Fibroblast of lung (primary cell): ENCODE measurements at regions not wholly inside any gene's neighbourhood (a gene's known extent, or its start where the extent isn't known, plus 50 kb on each side); places are given as distances from the start of the nearest gene placed in this dataset.

Experiments
- DNase-seq, 2 donors: peaks; one replicate each; pipeline versions ENCODE4 v3.0.0 to v3.0.0-alpha.2; 2010; ENCODE audit warnings: low read depth in 2 of 2
- H2AFZ ChIP-seq: 2 replicates; pipeline ENCODE4 v1.5.1; 2012; ENCODE audit warnings: low read length, control low read depth, inconsistent platforms
- H3K27ac ChIP-seq: 2 replicates; pipeline ENCODE4 v1.5.1; 2011; ENCODE audit warnings: low read length, control low read depth; ENCODE audit not compliant: insufficient read depth
- H3K27me3 ChIP-seq: 2 replicates; pipeline ENCODE4 v1.5.1; 2011; ENCODE audit warnings: mild to moderate bottlenecking, low read length; ENCODE audit not compliant: control insufficient read depth, insufficient read depth
- H3K36me3 ChIP-seq: 2 replicates; pipeline ENCODE4 v1.5.1; 2011; ENCODE audit warnings: low read length; ENCODE audit not compliant: control insufficient read depth, insufficient read depth
- H3K4me1 ChIP-seq: 2 replicates; pipeline ENCODE4 v1.5.1; 2011; ENCODE audit warnings: low read length; ENCODE audit not compliant: control insufficient read depth, insufficient read depth; ENCODE audit errors: extremely low read depth
- H3K4me2 ChIP-seq: 2 replicates; pipeline ENCODE4 v1.5.1; 2011; ENCODE audit warnings: low read length, control low read depth; ENCODE audit not compliant: insufficient read depth; ENCODE audit errors: extremely low read depth
- H3K4me3 ChIP-seq, 4 experiments: fragments of 200-600 bp in 1 of 4; sonication (generic) in 1 of 4; replicated peaks in 1 of 4; 2 replicates each; pipeline ENCODE4 v1.5.1; 2011 to 2016; ENCODE audit warnings: low read length in 4 of 4, low read depth in 3 of 4, mild to moderate bottlenecking in 3 of 4, control low read depth in 2 of 4, inconsistent platforms in 1 of 4, mixed read lengths in 1 of 4; ENCODE audit not compliant: insufficient read depth in 1 of 4; ENCODE audit errors: control extremely low read depth in 1 of 4
- H3K79me2 ChIP-seq: 2 replicates; pipeline ENCODE4 v1.5.1; 2012; ENCODE audit warnings: mild to moderate bottlenecking, low read length, inconsistent platforms; ENCODE audit not compliant: control insufficient read depth, insufficient read depth
- H3K9ac ChIP-seq: 2 replicates; pipeline ENCODE4 v1.5.1; 2011; ENCODE audit warnings: mild to moderate bottlenecking, low read length, control low read depth; ENCODE audit not compliant: insufficient read depth
- H3K9me3 ChIP-seq: 2 replicates; pipeline ENCODE4 v1.5.1; 2012; ENCODE audit warnings: low read depth, low read length; ENCODE audit not compliant: control insufficient read depth, insufficient read depth
- H4K20me1 ChIP-seq: 2 replicates; pipeline ENCODE4 v1.5.1; 2011; ENCODE audit warnings: low read length; ENCODE audit not compliant: control insufficient read depth, insufficient read depth; ENCODE audit errors: extremely low read depth
- EZH2 ChIP-seq: IDR thresholded peaks from 2 replicates; pipeline ENCODE4 v1.5.1; 2012; ENCODE audit warnings: low read length, control low read depth, mild to moderate bottlenecking; ENCODE audit errors: missing control alignments
- TF ChIP-seq, protein P1 (sequence below), 2 donors: IDR thresholded peaks in 1 of 2; conservative IDR thresholded peaks in 1 of 2; 1 replicate in 1 of 2; 2 replicates in 1 of 2; pipeline ENCODE4 v1.5.1; 2011 to 2012; ENCODE audit warnings: low read length in 2 of 2, control low read depth in 1 of 2, inconsistent platforms in 1 of 2, low read depth in 1 of 2, mild to moderate bottlenecking in 1 of 2

DNA sequence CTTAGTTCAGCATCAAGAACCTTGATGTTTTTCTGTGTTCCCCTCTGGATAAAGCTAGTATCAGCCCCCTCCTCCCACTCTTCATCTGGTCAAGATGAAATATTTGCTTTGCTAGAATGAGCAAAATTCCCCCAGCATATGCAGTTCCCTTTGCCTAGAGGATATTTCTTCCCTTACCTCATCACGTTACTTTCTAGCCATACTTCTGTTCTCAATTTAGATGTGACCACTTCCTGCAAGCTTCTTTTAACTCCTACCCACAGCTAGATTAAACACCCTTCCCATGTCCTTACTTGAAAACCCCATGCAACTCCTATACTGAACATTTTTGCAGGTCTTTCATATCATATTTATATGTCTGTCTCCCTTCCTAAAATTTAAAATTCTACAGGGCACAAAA is 178.9 kb upstream of the TUSC1 start:
- Histone ChIP-seq H2AFZ (no peak overlapping the region), H3K4me3 (no peak overlapping the region), H3K9ac (no peak overlapping the region), H3K36me3 (no peaks in the 10 kb centered on the region), H3K79me2 (no peaks in the 10 kb centered on the region), H3K4me2 (no peak overlapping the region), H3K27me3 (no peaks in the 10 kb centered on the region), H3K4me1 (no peaks in the 10 kb centered on the region), H3K9me3 (no peaks in the 10 kb centered on the region), H3K27ac (no peak overlapping the region), H4K20me1 (no peaks in the 10 kb centered on the region)
- TF ChIP-seq, protein P1, sequence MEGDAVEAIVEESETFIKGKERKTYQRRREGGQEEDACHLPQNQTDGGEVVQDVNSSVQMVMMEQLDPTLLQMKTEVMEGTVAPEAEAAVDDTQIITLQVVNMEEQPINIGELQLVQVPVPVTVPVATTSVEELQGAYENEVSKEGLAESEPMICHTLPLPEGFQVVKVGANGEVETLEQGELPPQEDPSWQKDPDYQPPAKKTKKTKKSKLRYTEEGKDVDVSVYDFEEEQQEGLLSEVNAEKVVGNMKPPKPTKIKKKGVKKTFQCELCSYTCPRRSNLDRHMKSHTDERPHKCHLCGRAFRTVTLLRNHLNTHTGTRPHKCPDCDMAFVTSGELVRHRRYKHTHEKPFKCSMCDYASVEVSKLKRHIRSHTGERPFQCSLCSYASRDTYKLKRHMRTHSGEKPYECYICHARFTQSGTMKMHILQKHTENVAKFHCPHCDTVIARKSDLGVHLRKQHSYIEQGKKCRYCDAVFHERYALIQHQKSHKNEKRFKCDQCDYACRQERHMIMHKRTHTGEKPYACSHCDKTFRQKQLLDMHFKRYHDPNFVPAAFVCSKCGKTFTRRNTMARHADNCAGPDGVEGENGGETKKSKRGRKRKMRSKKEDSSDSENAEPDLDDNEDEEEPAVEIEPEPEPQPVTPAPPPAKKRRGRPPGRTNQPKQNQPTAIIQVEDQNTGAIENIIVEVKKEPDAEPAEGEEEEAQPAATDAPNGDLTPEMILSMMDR (conservative IDR thresholded peaks at IDR 0.05 in 1 of 2, IDR thresholded peaks at IDR 0.05 in 1 of 2; ENCODE audit: low read depth in 1 of 2, low read length in 2 of 2), result no peak
- no peak for TF ChIP-seq EZH2
- no peak for DNase-seq

DNA sequence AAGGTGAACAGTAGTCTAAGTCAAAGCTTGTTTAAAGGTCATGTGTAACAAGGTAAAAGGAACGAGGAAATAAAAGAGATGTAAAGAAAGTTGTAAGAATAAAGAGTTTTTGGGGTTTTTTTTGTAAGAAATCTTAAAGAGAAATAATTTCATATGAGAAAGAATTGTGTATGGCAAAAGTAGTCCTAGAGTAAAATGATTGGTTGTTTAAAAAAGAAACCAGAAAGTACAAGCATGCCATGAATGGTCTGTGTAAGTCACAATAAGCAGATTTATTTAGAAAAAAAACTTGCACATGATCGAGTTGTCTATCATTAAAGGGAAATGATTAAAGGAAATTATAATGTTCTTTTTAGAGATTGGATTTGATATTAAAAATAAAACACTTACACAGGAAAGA is 172.6 kb upstream of the TUSC1 start:
- H3K27ac ChIP-seq, result no peak overlapping the region
- no peak overlapping the region for H3K9ac ChIP-seq
- H3K4me3 ChIP-seq, result no peak overlapping the region
- H3K9me3 ChIP-seq, result no peaks in the 10 kb centered on the region
- H2AFZ ChIP-seq, result no peak overlapping the region
- no peak for TF ChIP-seq EZH2
- TF ChIP-seq, protein P1 (conservative IDR thresholded peaks at IDR 0.05 in 1 of 2, IDR thresholded peaks at IDR 0.05 in 1 of 2; ENCODE audit: low read depth in 1 of 2, low read length in 2 of 2), result no peak
- no peak for DNase-seq
- H3K79me2 ChIP-seq, result no peaks in the 10 kb centered on the region
- H3K27me3 ChIP-seq, result no peaks in the 10 kb centered on the region
- H3K36me3 ChIP-seq, result no peaks in the 10 kb centered on the region
- no peaks in the 10 kb centered on the region for H3K4me1 ChIP-seq
- H4K20me1 ChIP-seq, result no peaks in the 10 kb centered on the region
- H3K4me2 ChIP-seq, result no peak overlapping the region

DNA sequence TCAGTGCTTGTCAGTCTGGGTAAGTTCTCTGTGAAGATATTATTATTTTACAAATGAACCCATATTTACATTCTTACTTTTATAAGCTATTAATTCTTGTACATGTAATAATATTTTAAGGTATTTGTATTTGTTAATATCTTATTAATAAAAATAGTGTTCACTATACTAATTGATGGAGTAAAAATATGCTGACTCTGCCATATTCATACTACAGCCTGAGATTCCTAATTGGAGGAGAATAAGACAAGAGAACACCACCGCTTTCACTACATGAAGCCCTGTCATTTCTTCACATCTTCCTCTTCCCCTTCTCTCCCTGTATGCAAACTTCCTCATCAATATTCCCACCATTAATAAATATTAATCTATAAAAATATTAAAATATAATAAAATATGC is 167.6 kb upstream of the TUSC1 start:
- H3K9ac ChIP-seq, result no peak overlapping the region
- no peaks in the 10 kb centered on the region for H3K27me3 ChIP-seq
- H3K4me2 ChIP-seq, result no peak overlapping the region
- no peak for TF ChIP-seq EZH2
- TF ChIP-seq, protein P1 (conservative IDR thresholded peaks at IDR 0.05 in 1 of 2, IDR thresholded peaks at IDR 0.05 in 1 of 2; ENCODE audit: low read depth in 1 of 2, low read length in 2 of 2), result no peak
- H3K79me2 ChIP-seq, result no peaks in the 10 kb centered on the region
- H3K9me3 ChIP-seq, result no peaks in the 10 kb centered on the region
- no peaks in the 10 kb centered on the region for H3K36me3 ChIP-seq
- H3K27ac ChIP-seq, result no peak overlapping the region
- no peaks in the 10 kb centered on the region for H4K20me1 ChIP-seq
- no peak overlapping the region for H2AFZ ChIP-seq
- H3K4me3 ChIP-seq, result no peak overlapping the region
- H3K4me1 ChIP-seq, result no peaks in the 10 kb centered on the region
- DNase-seq, result no peak
